Astrocyte (in vitro differentiated cells and primary cell): ENCODE measurements at regions not wholly inside any gene's neighbourhood (a gene's known extent, or its start where the extent isn't known, plus 50 kb on each side); places are given as distances from the start of the nearest gene placed in this dataset.

ENCODE experiments used
- EZH2 ChIP-seq: IDR thresholded peaks from 2 replicates; pipeline ENCODE4 v1.6.1; 2012; ENCODE audit warnings: mild to moderate bottlenecking, low read length, inconsistent platforms; ENCODE audit not compliant: insufficient read depth
- TF ChIP-seq, protein P1 (sequence below): IDR thresholded peaks from 2 replicates; pipeline ENCODE4 v1.5.1; 2011; ENCODE audit warnings: low read depth, mild to moderate bottlenecking, inconsistent platforms, low read length, moderate library complexity; ENCODE audit not compliant: insufficient read depth

DNA sequence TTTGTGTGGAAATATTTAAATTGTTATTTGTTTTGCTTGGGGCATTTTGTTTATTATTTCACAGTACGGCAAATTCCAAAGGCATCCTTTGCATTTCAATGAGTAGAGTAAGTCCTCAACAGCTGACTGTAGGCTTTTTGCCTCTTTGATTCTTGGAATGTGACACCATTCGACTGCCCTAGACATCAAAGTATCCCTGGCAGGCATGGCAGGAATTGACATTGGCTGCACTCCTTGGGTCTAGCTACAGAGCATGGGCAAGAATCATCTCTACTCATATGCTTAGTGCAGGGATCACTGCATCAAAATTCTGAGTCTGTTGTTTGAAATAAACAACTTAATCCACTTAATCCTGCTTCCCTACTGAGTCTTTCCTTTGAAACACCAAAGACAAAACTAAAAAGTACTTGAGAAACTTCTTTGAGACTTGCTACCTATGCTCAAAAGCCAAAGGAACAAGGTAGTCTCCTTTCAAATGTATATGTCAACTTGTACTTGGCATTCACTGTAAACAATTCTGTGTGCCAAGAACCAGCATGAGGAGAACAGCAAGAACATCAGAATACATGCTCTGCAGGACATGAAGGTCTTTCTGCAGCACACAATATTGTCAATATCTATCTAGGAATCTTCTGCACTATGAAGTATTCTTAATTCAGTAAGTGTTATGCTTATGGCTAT lies 1569.0 kb upstream of the FLRT2 start:
- TF ChIP-seq, protein P1, sequence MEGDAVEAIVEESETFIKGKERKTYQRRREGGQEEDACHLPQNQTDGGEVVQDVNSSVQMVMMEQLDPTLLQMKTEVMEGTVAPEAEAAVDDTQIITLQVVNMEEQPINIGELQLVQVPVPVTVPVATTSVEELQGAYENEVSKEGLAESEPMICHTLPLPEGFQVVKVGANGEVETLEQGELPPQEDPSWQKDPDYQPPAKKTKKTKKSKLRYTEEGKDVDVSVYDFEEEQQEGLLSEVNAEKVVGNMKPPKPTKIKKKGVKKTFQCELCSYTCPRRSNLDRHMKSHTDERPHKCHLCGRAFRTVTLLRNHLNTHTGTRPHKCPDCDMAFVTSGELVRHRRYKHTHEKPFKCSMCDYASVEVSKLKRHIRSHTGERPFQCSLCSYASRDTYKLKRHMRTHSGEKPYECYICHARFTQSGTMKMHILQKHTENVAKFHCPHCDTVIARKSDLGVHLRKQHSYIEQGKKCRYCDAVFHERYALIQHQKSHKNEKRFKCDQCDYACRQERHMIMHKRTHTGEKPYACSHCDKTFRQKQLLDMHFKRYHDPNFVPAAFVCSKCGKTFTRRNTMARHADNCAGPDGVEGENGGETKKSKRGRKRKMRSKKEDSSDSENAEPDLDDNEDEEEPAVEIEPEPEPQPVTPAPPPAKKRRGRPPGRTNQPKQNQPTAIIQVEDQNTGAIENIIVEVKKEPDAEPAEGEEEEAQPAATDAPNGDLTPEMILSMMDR, result no peak
- TF ChIP-seq EZH2, result no peak
